Central memory CD8-positive, alpha-beta T cell (primary cell): ENCODE measurements at regions not wholly inside any gene's neighbourhood (a gene's known extent, or its start where the extent isn't known, plus 50 kb on each side); places are given as distances from the start of the nearest gene placed in this dataset.

Experiments
- ATAC-seq: fragments of 150-1000 bp; cut with Tn5 transposase; replicated peaks from 2 replicates; pipeline ENCODE4 v1.10.0; 2022; ENCODE audit warnings: mild to moderate bottlenecking, moderate FRiP score, moderate number of reproducible peaks; ENCODE audit not compliant: poor library complexity, severe bottlenecking; ENCODE audit errors: extremely low read depth
- DNase-seq, 2 donors: peaks; one replicate each; pipeline ENCODE4 v3.0.0; 2021; ENCODE audit warnings: low spot score in 2 of 2
- H3K27ac Mint-ChIP-seq: one replicate; pipeline ENCODE4 v1.8.0; 2022; ENCODE audit warnings: low read depth, mild to moderate bottlenecking, moderate library complexity, mixed read lengths
- H3K27me3 Mint-ChIP-seq: one replicate; pipeline ENCODE4 v1.8.0; 2022; ENCODE audit warnings: mixed read lengths
- H3K36me3 Mint-ChIP-seq: one replicate; pipeline ENCODE4 v1.8.0; 2022; ENCODE audit warnings: mild to moderate bottlenecking, moderate library complexity, mixed read lengths; ENCODE audit not compliant: insufficient read depth
- H3K4me1 Mint-ChIP-seq: one replicate; pipeline ENCODE4 v1.8.0; 2022; ENCODE audit warnings: mixed read lengths
- H3K4me3 Mint-ChIP-seq: one replicate; pipeline ENCODE4 v1.8.0; 2022; ENCODE audit warnings: mild to moderate bottlenecking, moderate library complexity, mixed read lengths
- H3K9me3 Mint-ChIP-seq: one replicate; pipeline ENCODE4 v1.8.0; 2022; ENCODE audit warnings: mixed read lengths

- DNase-seq (no peak), ATAC-seq (no peak)
- Mint-ChIP-seq H3K27ac (no peak overlapping the region), H3K36me3 (no peaks in the 10 kb centered on the region), H3K9me3 (no peaks in the 10 kb centered on the region), H3K4me3 (no peak overlapping the region), H3K27me3 (peaks cover 13% of the 10 kb centered on the region), H3K4me1 (no peaks in the 10 kb centered on the region)
Observed at GRCh38 chr2:521853-522530, 155.2 kb downstream of the TMEM18 start.

- H3K4me3 Mint-ChIP-seq = no peak overlapping the region
- no peak for ATAC-seq
Observed at GRCh38 chr2:520663-521340, 156.4 kb downstream of the TMEM18 start.

GRCh38 chr2:516944-517343 is 160.3 kb downstream of the TMEM18 start:
- no peak overlapping the region for H3K4me3 Mint-ChIP-seq
- no peaks in the 10 kb centered on the region for H3K4me1 Mint-ChIP-seq
- H3K27ac Mint-ChIP-seq = no peak overlapping the region
- no peaks in the 10 kb centered on the region for H3K36me3 Mint-ChIP-seq
- H3K9me3 Mint-ChIP-seq = no peaks in the 10 kb centered on the region
- no peak for ATAC-seq
- H3K27me3 Mint-ChIP-seq = peaks cover 11% of the 10 kb centered on the region
- no peak for DNase-seq

More at GRCh38 chr2:520663-521340, 156.4 kb downstream of the TMEM18 start:
- Mint-ChIP-seq H3K4me1 (no peaks in the 10 kb centered on the region), H3K36me3 (no peaks in the 10 kb centered on the region), H3K27me3 (peaks cover 13% of the 10 kb centered on the region), H3K27ac (no peak overlapping the region), H3K9me3 (no peaks in the 10 kb centered on the region)
- DNase-seq = no peak

GRCh38 chr2:516131-516530 is 161.1 kb downstream of the TMEM18 start:
- DNase-seq = no peak
- Mint-ChIP-seq H3K27ac (no peak overlapping the region), H3K4me3 (no peak overlapping the region), H3K27me3 (peaks cover 11% of the 10 kb centered on the region), H3K9me3 (no peaks in the 10 kb centered on the region), H3K36me3 (no peaks in the 10 kb centered on the region), H3K4me1 (no peaks in the 10 kb centered on the region)
- no peak for ATAC-seq

GRCh38 chr2:515441-516127 is 161.6 kb downstream of the TMEM18 start:
- DNase-seq (no peak), ATAC-seq (no peak)
- no peaks in the 10 kb centered on the region for H3K4me1 Mint-ChIP-seq
- peaks cover 11% of the 10 kb centered on the region for H3K27me3 Mint-ChIP-seq
- peaks cover 2% of the 10 kb centered on the region for H3K36me3 Mint-ChIP-seq
- no peak overlapping the region for H3K27ac Mint-ChIP-seq
- H3K4me3 Mint-ChIP-seq = no peak overlapping the region
- H3K9me3 Mint-ChIP-seq = no peaks in the 10 kb centered on the region

- H3K9me3 Mint-ChIP-seq = no peaks in the 10 kb centered on the region
- H3K4me1 Mint-ChIP-seq = no peaks in the 10 kb centered on the region
- peaks cover 3% of the 10 kb centered on the region for H3K36me3 Mint-ChIP-seq
- DNase-seq (no peak), ATAC-seq (no peak)
- peaks cover 11% of the 10 kb centered on the region for H3K27me3 Mint-ChIP-seq
- no peak overlapping the region for H3K27ac Mint-ChIP-seq
- no peak overlapping the region for H3K4me3 Mint-ChIP-seq
Observed at GRCh38 chr2:513981-514706, 163.1 kb downstream of the TMEM18 start.

GRCh38 chr2:510839-511238 is 166.4 kb downstream of the TMEM18 start:
- Mint-ChIP-seq H3K27ac (no peak overlapping the region), H3K27me3 (peaks cover 11% of the 10 kb centered on the region), H3K4me3 (no peak overlapping the region), H3K4me1 (no peaks in the 10 kb centered on the region), H3K36me3 (peaks cover 3% of the 10 kb centered on the region), H3K9me3 (no peaks in the 10 kb centered on the region)
- no peak for DNase-seq
- no peak for ATAC-seq

- H3K9me3 Mint-ChIP-seq = no peaks in the 10 kb centered on the region
- H3K36me3 Mint-ChIP-seq = peaks cover 3% of the 10 kb centered on the region
- no peak overlapping the region for H3K4me3 Mint-ChIP-seq
- H3K4me1 Mint-ChIP-seq = no peaks in the 10 kb centered on the region
- ATAC-seq (no peak), DNase-seq (no peak)
- H3K27ac Mint-ChIP-seq = no peak overlapping the region
- H3K27me3 Mint-ChIP-seq = peaks cover 19% of the 10 kb centered on the region
Observed at GRCh38 chr2:509888-510287, 167.3 kb downstream of the TMEM18 start.

GRCh38 chr2:508121-508520 is 169.1 kb downstream of the TMEM18 start:
- no peaks in the 10 kb centered on the region for H3K9me3 Mint-ChIP-seq
- ATAC-seq = no peak

GRCh38 chr2:506866-507265 is 170.3 kb downstream of the TMEM18 start:
- Mint-ChIP-seq H3K36me3 (peaks cover 3% of the 10 kb centered on the region), H3K9me3 (no peaks in the 10 kb centered on the region), H3K27me3 (peaks cover 13% of the 10 kb centered on the region), H3K4me3 (no peak overlapping the region), H3K27ac (no peak overlapping the region), H3K4me1 (no peaks in the 10 kb centered on the region)
- no peak for DNase-seq
- ATAC-seq = no peak

More at GRCh38 chr2:508121-508520, 169.1 kb downstream of the TMEM18 start:
- Mint-ChIP-seq H3K36me3 (peaks cover 3% of the 10 kb centered on the region), H3K27ac (no peak overlapping the region), H3K27me3 (peaks cover 20% of the 10 kb centered on the region), H3K4me1 (no peaks in the 10 kb centered on the region), H3K4me3 (no peak overlapping the region)
- DNase-seq = no peak

GRCh38 chr2:506451-506850 is 170.8 kb downstream of the TMEM18 start:
- H3K9me3 Mint-ChIP-seq = no peaks in the 10 kb centered on the region
- DNase-seq (no peak), ATAC-seq (no peak)
- peaks cover 16% of the 10 kb centered on the region for H3K27me3 Mint-ChIP-seq
- H3K4me1 Mint-ChIP-seq = no peaks in the 10 kb centered on the region
- H3K4me3 Mint-ChIP-seq = no peak overlapping the region
- no peak overlapping the region for H3K27ac Mint-ChIP-seq
- H3K36me3 Mint-ChIP-seq = peaks cover 3% of the 10 kb centered on the region

- Mint-ChIP-seq H3K27ac (no peak overlapping the region), H3K4me3 (no peak overlapping the region), H3K4me1 (no peaks in the 10 kb centered on the region), H3K9me3 (no peaks in the 10 kb centered on the region), H3K36me3 (peaks cover 3% of the 10 kb centered on the region), H3K27me3 (peaks cover 21% of the 10 kb centered on the region)
- ATAC-seq = no peak
- no peak for DNase-seq
Observed at GRCh38 chr2:505941-506340, 171.3 kb downstream of the TMEM18 start.
